ENCODE measurements at regions not wholly inside any gene's neighbourhood (a gene's known extent, or its start where the extent isn't known, plus 50 kb on each side); places are given as distances from the start of the nearest gene placed in this dataset.
A peak's percentile ranks its signal among the peaks of the same experiment; 100 is the strongest.
"Not testable (repeated sequence)": the region's sequence is repeated elsewhere in the genome, so short reads cannot be mapped to it uniquely, and the experiment has no call there.

DNA sequence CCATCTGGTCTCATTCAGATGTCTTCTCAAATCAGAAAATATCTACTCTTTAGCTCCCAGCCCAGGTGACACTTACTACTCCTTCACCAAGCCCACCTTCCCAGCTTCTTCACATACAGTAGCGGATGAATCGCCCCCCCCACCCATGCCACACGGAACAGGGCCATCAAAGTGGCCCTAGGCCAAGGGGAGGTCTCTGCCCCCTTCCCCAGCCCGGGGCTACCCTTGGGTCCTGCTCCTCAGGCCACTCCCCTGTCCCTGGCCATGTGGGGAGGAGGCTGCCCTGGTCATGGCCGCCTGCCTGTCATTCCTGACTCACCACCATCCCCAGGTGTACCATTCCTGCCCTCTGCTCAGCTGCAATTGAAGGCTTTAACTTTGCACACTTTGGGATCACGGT is 142.8 kb downstream of the NECTIN1 start:
- H3K4me3 ChIP-seq, result no peak overlapping the region
- no peak overlapping the region for H3K9ac ChIP-seq (ENCODE audit: insufficient read length)
- DNase-seq (ENCODE audit: low read depth, low spot score), result no peak
- H3K36me3 ChIP-seq (ENCODE audit: insufficient read depth, low read length), result no peaks in the 10 kb centered on the region
- no peak for TF ChIP-seq EZH2 (IDR thresholded peaks at IDR 0.05)
- no peak for TF ChIP-seq POLR2AphosphoS5 (IDR thresholded peaks at IDR 0.05; ENCODE audit: borderline replicate concordance, low read depth, low read length)
- no peak for TF ChIP-seq FOXP2 (optimal IDR thresholded peaks at IDR 0.05; ENCODE audit: control extremely low read depth, extremely low read length, insufficient read depth)
- H3K27ac ChIP-seq, result no peak overlapping the region
- no peaks in the 10 kb centered on the region for H3K9me3 ChIP-seq (ENCODE audit: low read depth, low read length)

GRCh38 chr11:119585043-119585781 is 143.8 kb downstream of the NECTIN1 start:
- TF ChIP-seq EZH2 (IDR thresholded peaks at IDR 0.05), result no peak
- TF ChIP-seq POLR2AphosphoS5 (IDR thresholded peaks at IDR 0.05; ENCODE audit: borderline replicate concordance, low read depth, low read length), result 0 out of 2 replicates have a peak, but pooled peaks have one; percentile 8
- peak overlapping the region; percentile 96; the same call in 1 of the 2 replicates for H3K27ac ChIP-seq
- H3K9me3 ChIP-seq (ENCODE audit: low read depth, low read length), result no peaks in the 10 kb centered on the region
- H3K36me3 ChIP-seq (ENCODE audit: insufficient read depth, low read length), result no peaks in the 10 kb centered on the region
- peak overlapping the region; percentile 89 for H3K4me3 ChIP-seq
- peak overlapping the region; percentile 86 for H3K9ac ChIP-seq (ENCODE audit: insufficient read length)
- no peak for DNase-seq (ENCODE audit: low read depth, low spot score)

GRCh38 chr11:119584193-119585042 is 144.6 kb downstream of the NECTIN1 start:
- Histone ChIP-seq H3K36me3 (ENCODE audit: insufficient read depth, low read length) (no peaks in the 10 kb centered on the region), H3K4me3 (peak overlapping the region; percentile 89), H3K9me3 (ENCODE audit: low read depth, low read length) (no peaks in the 10 kb centered on the region), H3K27ac (peak overlapping the region; percentile 96), H3K9ac (ENCODE audit: insufficient read length) (peak overlapping the region; percentile 86)
- peak; percentile 77 for TF ChIP-seq POLR2AphosphoS5 (IDR thresholded peaks at IDR 0.05; ENCODE audit: borderline replicate concordance, low read depth, low read length)
- no peak for TF ChIP-seq EZH2 (IDR thresholded peaks at IDR 0.05)
- peak; percentile 87 for TF ChIP-seq FOXP2 (optimal IDR thresholded peaks at IDR 0.05; ENCODE audit: control extremely low read depth, extremely low read length, insufficient read depth)
- DNase-seq (ENCODE audit: low read depth, low spot score), result peak; percentile 96

GRCh38 chr11:119583585-119583984 is 145.4 kb downstream of the NECTIN1 start:
- H3K9ac ChIP-seq (ENCODE audit: insufficient read length), result no peak overlapping the region
- no peak for DNase-seq (ENCODE audit: low read depth, low spot score)
- no peaks in the 10 kb centered on the region for H3K9me3 ChIP-seq (ENCODE audit: low read depth, low read length)
- peak overlapping the region; percentile 96 for H3K27ac ChIP-seq
- TF ChIP-seq FOXP2 (optimal IDR thresholded peaks at IDR 0.05; ENCODE audit: control extremely low read depth, extremely low read length, insufficient read depth) (no peak), EZH2 (IDR thresholded peaks at IDR 0.05) (no peak), POLR2AphosphoS5 (IDR thresholded peaks at IDR 0.05; ENCODE audit: borderline replicate concordance, low read depth, low read length) (no peak)
- peak overlapping the region; percentile 89 for H3K4me3 ChIP-seq
- no peaks in the 10 kb centered on the region for H3K36me3 ChIP-seq (ENCODE audit: insufficient read depth, low read length)

- not testable (repeated sequence) for H3K4me3 ChIP-seq; DNase-seq (ENCODE audit: low read depth, low spot score); H3K9me3 ChIP-seq (ENCODE audit: low read depth, low read length); H3K27ac ChIP-seq; H3K36me3 ChIP-seq (ENCODE audit: insufficient read depth, low read length); H3K9ac ChIP-seq (ENCODE audit: insufficient read length)
These were observed 147.6 kb downstream of the NECTIN1 start for GRCh38 chr11:119581396-119581795.

- Histone ChIP-seq H3K4me3 (no peak overlapping the region), H3K9ac (ENCODE audit: insufficient read length) (no peak overlapping the region), H3K27ac (no peak overlapping the region), H3K9me3 (ENCODE audit: low read depth, low read length) (no peaks in the 10 kb centered on the region), H3K36me3 (ENCODE audit: insufficient read depth, low read length) (no peaks in the 10 kb centered on the region)
- no peak for TF ChIP-seq EZH2 (IDR thresholded peaks at IDR 0.05)
- no peak for TF ChIP-seq FOXP2 (optimal IDR thresholded peaks at IDR 0.05; ENCODE audit: control extremely low read depth, extremely low read length, insufficient read depth)
- TF ChIP-seq POLR2AphosphoS5 (IDR thresholded peaks at IDR 0.05; ENCODE audit: borderline replicate concordance, low read depth, low read length), result no peak
- no peak for DNase-seq (ENCODE audit: low read depth, low spot score)
These were observed 148.2 kb downstream of the NECTIN1 start for GRCh38 chr11:119580751-119581150.

DNA sequence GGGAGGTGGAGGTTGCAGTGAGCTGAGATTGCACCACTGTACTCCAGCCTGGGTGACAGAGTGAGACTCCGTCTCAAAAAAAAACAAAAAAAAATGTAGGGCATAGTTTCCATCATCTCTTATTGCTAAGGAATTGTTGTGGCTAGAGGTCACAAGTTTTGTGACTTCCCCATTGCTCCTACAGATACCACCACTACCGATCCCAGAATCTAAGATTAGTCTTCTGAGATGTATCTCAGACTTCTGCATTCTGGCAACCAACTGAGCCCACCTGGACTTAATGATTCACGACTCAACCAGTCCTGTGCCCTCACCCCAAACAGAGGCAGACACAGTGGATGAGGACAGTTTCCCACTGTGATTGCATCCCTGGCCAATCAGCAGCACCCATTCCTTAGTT is 148.9 kb downstream of the NECTIN1 start:
- Histone ChIP-seq H3K27ac (no peak overlapping the region), H3K9ac (ENCODE audit: insufficient read length) (no peak overlapping the region), H3K4me3 (no peak overlapping the region), H3K36me3 (ENCODE audit: insufficient read depth, low read length) (no peaks in the 10 kb centered on the region), H3K9me3 (ENCODE audit: low read depth, low read length) (no peaks in the 10 kb centered on the region)
- no peak for DNase-seq (ENCODE audit: low read depth, low spot score)
- TF ChIP-seq FOXP2 (optimal IDR thresholded peaks at IDR 0.05; ENCODE audit: control extremely low read depth, extremely low read length, insufficient read depth), result no peak
- no peak for TF ChIP-seq EZH2 (IDR thresholded peaks at IDR 0.05)
- TF ChIP-seq POLR2AphosphoS5 (IDR thresholded peaks at IDR 0.05; ENCODE audit: borderline replicate concordance, low read depth, low read length), result no peak

DNA sequence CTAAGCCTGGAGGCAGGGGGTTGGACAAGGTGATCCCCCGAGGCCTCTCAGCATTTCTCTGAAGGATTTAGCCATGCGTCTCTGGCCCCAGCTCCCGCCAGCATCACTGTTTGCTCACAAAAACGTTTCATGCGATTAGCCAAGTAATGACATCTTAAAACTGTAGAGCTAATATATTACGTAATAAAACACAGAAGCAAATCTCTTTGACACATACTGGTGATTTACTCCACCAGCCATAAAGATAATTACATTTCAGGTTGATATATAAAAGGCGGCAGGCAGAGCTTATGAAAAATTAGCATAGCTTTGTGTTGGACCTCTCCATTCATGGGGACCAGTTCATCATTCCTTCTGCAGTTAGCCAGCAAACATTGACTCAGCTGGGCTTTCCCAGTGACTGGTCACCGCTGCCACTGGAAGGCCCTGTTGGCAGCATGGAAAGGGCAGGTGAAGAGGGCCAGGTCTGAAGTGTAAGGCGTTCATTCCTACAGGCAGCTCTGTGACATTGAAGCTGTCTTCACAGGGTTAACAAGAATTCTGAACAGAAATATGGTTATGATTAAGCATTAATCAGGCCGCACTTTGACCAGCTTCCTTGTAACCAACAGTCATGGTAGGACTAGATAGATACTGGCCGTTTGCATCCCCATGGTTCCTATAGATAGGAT is 150.3 kb downstream of the NECTIN1 start:
- Histone ChIP-seq H3K36me3 (ENCODE audit: insufficient read depth, low read length) (no peaks in the 10 kb centered on the region), H3K9me3 (ENCODE audit: low read depth, low read length) (no peaks in the 10 kb centered on the region), H3K4me3 (no peak overlapping the region), H3K9ac (ENCODE audit: insufficient read length) (no peak overlapping the region), H3K27ac (0 out of 2 replicates have a peak overlapping the region, but pooled peaks have one; percentile 8)
- TF ChIP-seq POLR2AphosphoS5 (IDR thresholded peaks at IDR 0.05; ENCODE audit: borderline replicate concordance, low read depth, low read length), result no peak
- no peak for DNase-seq (ENCODE audit: low read depth, low spot score)

Data from SK-N-MC (cell line).